ENCODE measurements at regions not wholly inside any gene's neighbourhood (a gene's known extent, or its start where the extent isn't known, plus 50 kb on each side); places are given as distances from the start of the nearest gene placed in this dataset.

- no peak for TF ChIP-seq TCF7 (CRISPR knock-in tag; IDR thresholded peaks at IDR 0.05; ENCODE audit: low read depth)
- no peak for TF ChIP-seq SP1 (CRISPR knock-in tag; conservative IDR thresholded peaks at IDR 0.05)
- no peak for TF ChIP-seq USF2 (CRISPR knock-in tag; IDR thresholded peaks at IDR 0.05)
- TF ChIP-seq RORB (CRISPR knock-in tag; IDR thresholded peaks at IDR 0.05): no peak
- no peak for TF ChIP-seq IRF1 (CRISPR knock-in tag; IDR thresholded peaks at IDR 0.05)
- no peak for TF ChIP-seq FOXP4 (CRISPR knock-in tag; IDR thresholded peaks at IDR 0.05)
- no peak for TF ChIP-seq SOX15 (CRISPR knock-in tag; IDR thresholded peaks at IDR 0.05)
- TF ChIP-seq ZNF281 (CRISPR knock-in tag; IDR thresholded peaks at IDR 0.05): no peak
- TF ChIP-seq TEAD1 (CRISPR knock-in tag; IDR thresholded peaks at IDR 0.05): no peak
Measured at GRCh38 chr3:193086681-193087080, 154.3 kb upstream of the PLAAT1 start (continued).

- Mint-ChIP-seq H3K4me1 (no peaks in the 10 kb centered on the region), H3K9me3 (peaks cover 19% of the 10 kb centered on the region), H3K36me3 (peaks cover 11% of the 10 kb centered on the region), H3K27ac (no peak overlapping the region), H3K27me3 (ENCODE audit: low read depth) (no peaks in the 10 kb centered on the region), H3K4me3 (no peak overlapping the region)
- DNase-seq (ENCODE audit: low spot score): no peak
- ChIA-PET POLR2A (no interaction called here), CTCF (no interaction called here)
- no peak for TF ChIP-seq NR3C1 (CRISPR knock-in tag; conservative IDR thresholded peaks at IDR 0.05; ENCODE audit: low read depth)
- no peak for TF ChIP-seq OVOL2 (CRISPR knock-in tag; IDR thresholded peaks at IDR 0.05; ENCODE audit: borderline replicate concordance)
- TF ChIP-seq, protein P1, sequence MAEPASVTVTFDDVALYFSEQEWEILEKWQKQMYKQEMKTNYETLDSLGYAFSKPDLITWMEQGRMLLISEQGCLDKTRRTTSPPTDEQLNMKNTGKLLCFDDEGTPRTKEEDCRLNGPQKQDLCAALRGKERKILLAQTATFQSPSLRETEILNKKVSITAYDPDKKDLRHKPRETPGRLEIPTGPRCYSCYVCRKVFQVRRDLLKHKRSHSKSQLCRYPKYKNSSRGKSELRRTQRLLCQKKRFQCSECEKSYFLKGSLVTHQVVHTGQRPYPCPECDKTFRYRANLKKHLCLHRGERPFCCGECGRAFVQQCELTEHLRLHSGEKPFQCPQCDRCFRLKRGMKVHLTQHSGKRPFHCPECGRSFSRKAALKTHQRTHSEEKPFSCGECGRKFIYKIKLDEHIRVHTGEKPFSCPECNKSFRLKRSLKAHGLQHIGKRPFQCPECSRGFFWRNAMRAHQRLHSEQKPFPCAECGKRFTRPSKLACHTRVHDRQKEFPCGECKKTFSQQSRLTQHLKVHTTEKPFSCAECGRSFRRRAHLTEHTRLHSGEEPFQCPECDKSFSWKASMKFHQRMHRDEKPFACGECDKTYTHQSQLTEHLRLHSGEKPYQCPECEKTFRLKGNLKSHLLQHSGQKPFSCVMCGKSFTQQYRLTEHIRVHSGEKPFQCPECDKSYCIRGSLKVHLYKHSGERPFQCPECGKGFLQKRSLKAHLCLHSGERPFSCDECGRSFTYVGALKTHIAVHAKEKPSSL (CRISPR knock-in tag; conservative IDR thresholded peaks at IDR 0.05): no peak
- TF ChIP-seq ZMAT4 (CRISPR knock-in tag; IDR thresholded peaks at IDR 0.05): no peak
- TF ChIP-seq, protein P2, sequence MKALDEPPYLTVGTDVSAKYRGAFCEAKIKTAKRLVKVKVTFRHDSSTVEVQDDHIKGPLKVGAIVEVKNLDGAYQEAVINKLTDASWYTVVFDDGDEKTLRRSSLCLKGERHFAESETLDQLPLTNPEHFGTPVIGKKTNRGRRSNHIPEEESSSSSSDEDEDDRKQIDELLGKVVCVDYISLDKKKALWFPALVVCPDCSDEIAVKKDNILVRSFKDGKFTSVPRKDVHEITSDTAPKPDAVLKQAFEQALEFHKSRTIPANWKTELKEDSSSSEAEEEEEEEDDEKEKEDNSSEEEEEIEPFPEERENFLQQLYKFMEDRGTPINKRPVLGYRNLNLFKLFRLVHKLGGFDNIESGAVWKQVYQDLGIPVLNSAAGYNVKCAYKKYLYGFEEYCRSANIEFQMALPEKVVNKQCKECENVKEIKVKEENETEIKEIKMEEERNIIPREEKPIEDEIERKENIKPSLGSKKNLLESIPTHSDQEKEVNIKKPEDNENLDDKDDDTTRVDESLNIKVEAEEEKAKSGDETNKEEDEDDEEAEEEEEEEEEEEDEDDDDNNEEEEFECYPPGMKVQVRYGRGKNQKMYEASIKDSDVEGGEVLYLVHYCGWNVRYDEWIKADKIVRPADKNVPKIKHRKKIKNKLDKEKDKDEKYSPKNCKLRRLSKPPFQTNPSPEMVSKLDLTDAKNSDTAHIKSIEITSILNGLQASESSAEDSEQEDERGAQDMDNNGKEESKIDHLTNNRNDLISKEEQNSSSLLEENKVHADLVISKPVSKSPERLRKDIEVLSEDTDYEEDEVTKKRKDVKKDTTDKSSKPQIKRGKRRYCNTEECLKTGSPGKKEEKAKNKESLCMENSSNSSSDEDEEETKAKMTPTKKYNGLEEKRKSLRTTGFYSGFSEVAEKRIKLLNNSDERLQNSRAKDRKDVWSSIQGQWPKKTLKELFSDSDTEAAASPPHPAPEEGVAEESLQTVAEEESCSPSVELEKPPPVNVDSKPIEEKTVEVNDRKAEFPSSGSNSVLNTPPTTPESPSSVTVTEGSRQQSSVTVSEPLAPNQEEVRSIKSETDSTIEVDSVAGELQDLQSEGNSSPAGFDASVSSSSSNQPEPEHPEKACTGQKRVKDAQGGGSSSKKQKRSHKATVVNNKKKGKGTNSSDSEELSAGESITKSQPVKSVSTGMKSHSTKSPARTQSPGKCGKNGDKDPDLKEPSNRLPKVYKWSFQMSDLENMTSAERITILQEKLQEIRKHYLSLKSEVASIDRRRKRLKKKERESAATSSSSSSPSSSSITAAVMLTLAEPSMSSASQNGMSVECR (CRISPR knock-in tag; IDR thresholded peaks at IDR 0.05; ENCODE audit: borderline replicate concordance): no peak
- no peak for TF ChIP-seq GABPB1 (CRISPR knock-in tag; IDR thresholded peaks at IDR 0.05)
- ATAC-seq: no peak
Measured at GRCh38 chr3:193087336-193087735, 153.7 kb upstream of the PLAAT1 start.
